HG03460 (cell line): ENCODE measurements at regions not wholly inside any gene's neighbourhood (a gene's known extent, or its start where the extent isn't known, plus 50 kb on each side); places are given as distances from the start of the nearest gene placed in this dataset.
"Not testable (repeated sequence)": the region's sequence is repeated elsewhere in the genome, so short reads cannot be mapped to it uniquely, and the experiment has no call there.

Source experiments
- ATAC-seq: cut with Tn5 transposase; IDR thresholded peaks from one replicate; pipeline ENCODE4 v1.9.1; 2021; ENCODE audit not compliant: unreplicated experiment

DNA sequence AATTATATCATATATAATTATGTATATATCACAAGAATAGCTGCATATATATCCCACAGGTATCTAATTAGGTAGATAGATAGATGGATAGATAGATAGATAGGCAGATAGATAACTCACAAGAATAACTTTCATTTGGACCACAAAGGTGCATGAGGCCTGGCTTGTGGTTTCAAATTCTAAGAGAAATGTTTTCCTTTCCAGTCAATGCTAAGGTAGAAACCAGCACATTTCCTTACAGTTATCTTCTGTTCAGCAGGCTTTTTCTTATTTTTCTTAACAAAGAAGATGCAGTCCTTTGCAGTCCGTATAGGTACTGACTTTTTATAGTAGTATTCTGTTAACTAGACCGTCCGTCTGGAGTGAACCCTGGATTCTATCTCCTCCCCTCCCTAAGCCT, 152.9 kb upstream of the ANKFN1 start:
- no peak for ATAC-seq

GRCh38 chr17:56002656-56003055, 150.6 kb upstream of the ANKFN1 start:
- ATAC-seq, result not testable (repeated sequence)

DNA sequence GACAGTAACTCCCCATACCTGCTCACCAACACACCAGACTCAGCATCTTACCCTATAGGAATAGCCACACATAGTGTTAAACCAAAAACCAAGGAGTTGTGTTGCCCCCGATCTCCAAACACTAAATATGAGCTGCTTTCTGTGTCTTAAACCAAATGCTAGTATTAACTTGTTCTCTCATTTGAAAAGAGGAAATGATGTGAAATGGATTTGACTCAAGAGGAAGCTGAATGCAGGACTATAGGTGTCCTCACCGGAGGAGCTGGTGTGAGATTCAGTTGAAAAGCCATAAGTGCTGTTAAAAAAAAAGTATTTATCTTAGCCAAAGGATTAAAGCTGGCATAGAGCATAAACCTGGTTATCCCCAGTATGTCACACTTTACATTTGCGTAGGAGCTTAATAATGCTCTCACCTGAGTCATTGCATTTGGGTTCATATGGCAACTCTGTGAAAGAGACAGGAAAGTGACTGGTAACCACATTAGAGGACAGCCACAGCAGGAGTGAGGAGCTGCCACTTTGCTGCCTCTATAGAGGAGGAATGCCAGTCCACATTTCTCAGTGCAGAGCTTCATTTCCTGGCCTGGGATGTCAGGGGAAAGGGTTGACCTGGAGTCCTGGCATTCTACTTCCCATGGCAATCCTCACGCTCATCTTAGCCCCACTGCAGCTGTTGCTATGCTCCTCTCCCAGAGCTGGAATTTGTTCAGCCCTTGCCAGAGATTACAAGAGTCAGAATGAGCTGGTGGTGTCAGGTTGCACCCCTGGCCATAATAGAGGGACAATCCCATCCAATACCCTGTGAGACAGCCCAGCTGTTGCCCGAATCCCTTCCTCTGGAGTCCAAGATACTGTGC, 143.3 kb upstream of the ANKFN1 start:
- ATAC-seq, result no peak

DNA sequence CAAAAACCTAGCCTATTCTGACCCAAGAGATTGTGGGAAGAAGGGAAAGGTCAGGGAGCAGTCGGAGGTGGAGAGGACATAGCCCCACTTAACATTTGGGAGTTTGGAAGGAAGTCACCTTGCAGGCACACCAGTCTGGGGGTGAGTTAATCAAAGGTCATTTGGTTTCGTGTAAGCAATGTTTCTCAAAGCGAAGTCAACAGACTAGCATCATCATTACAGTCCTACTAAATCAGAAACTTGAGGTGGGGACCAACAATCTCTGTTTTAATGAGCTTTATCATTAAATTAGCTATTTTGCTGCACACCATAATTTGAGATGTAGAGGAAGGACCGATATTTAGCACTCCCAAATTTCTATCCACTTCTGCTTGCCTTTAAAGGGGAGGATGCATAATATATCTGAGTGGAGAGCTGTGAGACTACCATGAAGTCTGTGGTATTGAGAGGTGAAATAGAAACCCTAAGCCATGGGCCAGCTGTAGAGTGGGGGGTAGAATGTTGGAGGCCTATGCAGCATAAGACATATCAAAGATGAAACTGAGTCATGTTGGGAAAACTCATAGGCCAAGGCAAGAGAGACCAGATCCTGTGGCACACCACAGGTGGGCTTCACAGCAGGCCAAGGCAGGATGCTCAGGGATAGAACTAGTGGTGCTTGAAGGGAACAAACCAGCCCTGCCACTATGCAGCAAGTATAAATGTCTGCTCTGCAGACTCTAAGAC, 141.7 kb upstream of the ANKFN1 start:
- ATAC-seq, result no peak

DNA sequence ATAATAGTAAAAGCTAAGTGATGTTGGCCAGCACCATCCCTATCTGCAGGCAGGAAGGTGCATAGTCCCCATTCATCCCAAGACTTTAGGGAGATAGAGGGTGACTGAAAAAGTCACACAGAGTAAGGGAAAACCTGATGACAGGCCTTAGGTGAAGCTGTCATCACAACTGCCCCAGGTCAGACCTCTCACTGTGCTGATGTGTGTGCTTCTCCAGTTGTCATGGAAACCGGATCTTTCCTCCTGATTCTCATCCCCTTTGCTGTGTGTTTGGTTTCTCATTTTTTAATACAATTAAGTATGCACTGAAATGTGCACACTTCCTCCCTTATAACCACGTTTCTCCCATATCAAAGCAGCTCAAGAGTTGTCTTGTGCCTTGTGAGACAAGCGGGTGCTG, 135.1 kb upstream of the ANKFN1 start:
- no peak for ATAC-seq

- ATAC-seq, result no peak
These were observed 132.9 kb upstream of the ANKFN1 start for GRCh38 chr17:56020369-56020768.

GRCh38 chr17:56021681-56022190, 131.5 kb upstream of the ANKFN1 start:
- ATAC-seq, result no peak

GRCh38 chr17:56023851-56024250, 129.4 kb upstream of the ANKFN1 start:
- ATAC-seq, result no peak

DNA sequence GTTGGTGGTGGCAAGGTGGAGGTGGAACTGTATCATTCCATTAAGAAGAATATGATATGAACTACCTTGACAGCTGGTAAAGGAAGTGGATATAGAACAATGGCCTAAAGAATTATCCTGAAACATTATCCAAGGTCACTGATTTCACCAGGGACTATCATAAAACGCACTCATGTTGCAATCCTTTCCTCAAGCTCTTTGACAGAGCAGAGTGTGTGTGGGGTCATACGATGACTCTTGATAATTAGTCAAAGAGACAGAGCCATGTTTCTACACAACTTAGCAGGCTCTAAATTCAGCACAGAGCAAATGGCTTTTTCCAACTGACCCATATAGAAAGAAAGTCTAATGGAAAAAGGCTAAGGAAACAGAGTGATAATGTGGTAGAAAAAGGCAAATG, 126.4 kb upstream of the ANKFN1 start:
- ATAC-seq, result no peak

GRCh38 chr17:56028837-56029236, 124.4 kb upstream of the ANKFN1 start:
- no peak for ATAC-seq

DNA sequence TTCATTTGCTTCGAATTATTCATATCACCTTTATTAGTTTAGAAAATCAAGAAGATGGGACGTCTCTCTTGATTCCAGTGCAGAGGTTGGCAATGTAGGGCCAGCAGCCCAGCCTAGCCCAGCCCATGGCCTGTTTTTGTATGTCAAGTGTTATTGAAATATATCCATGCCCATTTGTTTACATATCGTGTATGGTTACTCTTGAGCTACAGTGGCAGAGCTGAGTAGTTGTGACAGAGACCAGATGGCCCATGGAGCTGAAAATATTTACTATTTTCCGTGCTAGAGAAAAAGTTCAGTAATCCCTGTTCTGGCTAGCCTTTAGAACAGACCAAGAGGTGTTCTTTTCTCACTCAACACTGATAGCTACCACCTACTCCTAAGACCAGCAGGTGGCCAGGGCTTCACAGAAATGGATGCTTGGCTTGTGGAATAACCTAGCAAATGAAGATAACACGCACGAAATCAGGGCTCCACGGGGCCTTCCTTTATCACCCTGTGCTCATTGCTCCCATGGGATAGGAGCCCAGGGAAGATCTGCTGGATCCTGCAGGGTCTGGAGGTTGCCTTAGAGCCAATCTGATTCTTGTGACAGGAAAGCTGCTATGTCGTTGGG, 123.2 kb upstream of the ANKFN1 start:
- ATAC-seq, result no peak

DNA sequence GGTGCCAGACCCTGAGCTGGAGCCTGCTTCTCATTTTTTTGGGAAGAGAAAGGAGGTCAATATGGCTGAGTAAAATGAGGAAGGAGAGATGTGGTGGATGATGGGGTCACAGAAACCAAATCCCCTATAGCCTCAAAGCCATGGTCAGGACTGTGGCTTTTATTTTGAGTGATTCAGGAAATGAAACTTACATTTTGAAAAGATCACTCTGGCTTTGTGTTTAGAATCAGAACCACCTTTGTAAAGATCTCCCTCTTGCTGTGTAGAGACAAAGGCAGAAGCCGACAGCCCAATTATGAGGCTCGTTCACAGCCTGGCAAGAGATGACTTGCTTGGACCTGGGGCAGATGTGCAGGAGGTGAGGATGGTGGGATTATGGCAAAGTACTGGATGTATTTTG, 121.6 kb upstream of the ANKFN1 start:
- no peak for ATAC-seq

DNA sequence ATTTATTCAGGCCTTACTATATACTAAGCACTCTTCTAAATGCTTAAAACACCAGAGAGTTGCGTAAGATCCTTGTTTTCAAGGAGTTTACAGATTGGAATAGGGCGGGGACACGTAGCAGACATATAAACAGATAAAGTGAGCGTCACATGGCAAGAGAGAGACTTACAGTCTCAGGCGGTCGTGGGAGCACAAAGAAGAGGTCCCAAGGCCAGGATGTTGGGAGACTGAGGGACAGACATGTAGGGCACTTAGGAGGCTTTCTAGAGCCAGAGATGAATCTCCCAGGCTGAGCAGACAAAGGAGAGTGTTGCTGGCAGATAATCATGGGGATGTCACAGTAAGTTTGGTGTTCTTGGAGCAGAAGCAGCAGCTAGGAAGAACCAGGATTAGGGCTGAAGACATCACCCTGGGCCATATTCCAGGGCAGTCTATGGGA, 119.1 kb upstream of the ANKFN1 start:
- no peak for ATAC-seq

DNA sequence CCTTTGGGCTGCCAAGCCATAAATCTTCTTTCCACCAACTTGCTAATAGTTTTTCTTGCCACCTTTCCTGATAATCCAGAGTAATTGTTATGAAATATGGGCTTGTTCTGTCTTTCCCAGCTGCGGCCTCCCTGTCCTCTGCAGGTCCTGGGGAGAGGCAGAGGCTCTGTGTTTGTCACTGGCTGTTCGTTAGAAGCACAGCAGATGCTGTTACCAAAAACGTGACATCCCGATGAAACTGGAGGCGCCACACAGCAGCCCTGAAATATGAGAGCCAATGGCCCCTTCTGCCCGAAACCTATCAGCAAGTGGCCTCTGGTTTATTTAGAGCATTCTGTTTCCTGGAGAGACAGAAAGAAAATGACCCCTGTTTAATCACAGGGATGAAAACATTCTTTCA, 115.1 kb upstream of the ANKFN1 start:
- no peak for ATAC-seq

- ATAC-seq, result no peak
These were observed 107.4 kb upstream of the ANKFN1 start for GRCh38 chr17:56045872-56046271.

- no peak for ATAC-seq
These were observed 105.9 kb upstream of the ANKFN1 start for GRCh38 chr17:56047331-56047730.

- ATAC-seq, result no peak
These were observed 95.4 kb upstream of the ANKFN1 start for GRCh38 chr17:56057869-56058268.

DNA sequence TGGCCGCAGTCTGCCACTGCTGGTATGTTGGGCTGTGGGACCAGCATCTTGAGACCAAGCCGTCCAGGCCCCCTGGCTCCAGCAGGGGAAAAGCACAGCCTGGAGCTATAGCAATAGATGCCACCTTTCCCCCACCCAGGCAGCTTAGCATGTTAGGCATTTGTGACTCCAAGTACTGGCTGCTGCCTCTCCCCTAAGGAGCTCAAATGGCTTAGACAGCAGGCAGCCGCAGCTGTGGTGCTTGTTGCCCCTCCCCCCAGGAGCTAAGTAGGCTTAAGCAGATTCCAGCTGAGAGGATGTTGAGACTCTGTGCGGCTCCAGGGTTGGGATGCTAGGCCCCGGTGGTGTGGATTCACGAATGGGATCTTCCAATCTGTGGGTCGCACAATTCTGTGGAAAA, 88.8 kb upstream of the ANKFN1 start:
- ATAC-seq, result no peak

- no peak for ATAC-seq
These were observed 78.8 kb upstream of the ANKFN1 start for GRCh38 chr17:56074361-56074890.

- ATAC-seq, result no peak
These were observed 76.3 kb upstream of the ANKFN1 start for GRCh38 chr17:56076980-56077379.

DNA sequence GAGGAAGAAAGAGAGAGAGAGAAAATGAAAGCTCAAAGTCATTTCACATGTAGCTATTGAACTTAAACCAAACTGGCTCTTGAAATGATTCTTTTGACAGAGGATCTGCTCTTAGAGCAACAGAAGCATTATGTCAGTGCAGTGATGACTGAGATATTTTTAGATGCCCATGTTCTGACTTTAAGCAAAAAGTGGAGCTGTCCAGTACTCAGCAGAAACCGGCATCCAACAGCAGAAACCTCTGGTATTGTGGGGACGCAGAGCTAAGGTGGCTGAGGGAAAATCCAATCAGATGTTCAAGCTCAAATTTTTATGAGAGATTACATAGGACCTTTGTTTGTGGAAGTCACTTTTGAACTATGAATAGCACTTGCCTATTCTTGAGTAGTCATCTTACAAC, 69.8 kb upstream of the ANKFN1 start:
- ATAC-seq, result no peak
